ENCODE measurements at regions not wholly inside any gene's neighbourhood (a gene's known extent, or its start where the extent isn't known, plus 50 kb on each side); places are given as distances from the start of the nearest gene placed in this dataset.

- TF ChIP-seq CTCF (conservative IDR thresholded peaks at IDR 0.05 in 1 of 2, IDR thresholded peaks at IDR 0.05 in 1 of 2; ENCODE audit: low read depth in 1 of 2, low read length in 2 of 2), result no peak
- TF ChIP-seq EZH2 (IDR thresholded peaks at IDR 0.05; ENCODE audit: low read length, missing control alignments), result no peak
Measured at GRCh38 chrX:125786316-125786715, 379.8 kb downstream of the DCAF12L2 start.

GRCh38 chrX:125791787-125792186 lies 374.3 kb downstream of the DCAF12L2 start:
- H4K20me1 ChIP-seq (ENCODE audit: control insufficient read depth, extremely low read depth, insufficient read depth, low read length), result no peaks in the 10 kb centered on the region
- H3K4me2 ChIP-seq (ENCODE audit: extremely low read depth, insufficient read depth, low read length), result no peak overlapping the region
- H3K27ac ChIP-seq (ENCODE audit: insufficient read depth, low read length), result no peak overlapping the region
- H3K9me3 ChIP-seq (ENCODE audit: control insufficient read depth, insufficient read depth, low read depth, low read length), result no peaks in the 10 kb centered on the region
- DNase-seq (ENCODE audit: low read depth in 2 of 2), result no peak
- H3K36me3 ChIP-seq (ENCODE audit: control insufficient read depth, insufficient read depth, low read length), result no peaks in the 10 kb centered on the region
- H3K9ac ChIP-seq (ENCODE audit: insufficient read depth, low read length), result no peak overlapping the region
- no peak overlapping the region for H2AFZ ChIP-seq (ENCODE audit: low read length)
- no peaks in the 10 kb centered on the region for H3K4me1 ChIP-seq (ENCODE audit: control insufficient read depth, extremely low read depth, insufficient read depth, low read length)
- H3K27me3 ChIP-seq (ENCODE audit: control insufficient read depth, insufficient read depth, low read length), result no peaks in the 10 kb centered on the region
- no peaks in the 10 kb centered on the region for H3K79me2 ChIP-seq (ENCODE audit: control insufficient read depth, insufficient read depth, low read length)
- no peak overlapping the region for H3K4me3 ChIP-seq (replicated peaks in 1 of 4; ENCODE audit: control extremely low read depth in 1 of 4, insufficient read depth in 1 of 4, low read depth in 3 of 4, low read length in 4 of 4)
- TF ChIP-seq CTCF (conservative IDR thresholded peaks at IDR 0.05 in 1 of 2, IDR thresholded peaks at IDR 0.05 in 1 of 2; ENCODE audit: low read depth in 1 of 2, low read length in 2 of 2) (no peak), EZH2 (IDR thresholded peaks at IDR 0.05; ENCODE audit: low read length, missing control alignments) (no peak)

More at GRCh38 chrX:125786316-125786715, 379.8 kb downstream of the DCAF12L2 start:
- H3K4me2 ChIP-seq (ENCODE audit: extremely low read depth, insufficient read depth, low read length), result no peak overlapping the region
- H3K9me3 ChIP-seq (ENCODE audit: control insufficient read depth, insufficient read depth, low read depth, low read length), result no peaks in the 10 kb centered on the region
- H3K79me2 ChIP-seq (ENCODE audit: control insufficient read depth, insufficient read depth, low read length), result no peaks in the 10 kb centered on the region
- H3K27ac ChIP-seq (ENCODE audit: insufficient read depth, low read length), result no peak overlapping the region
- H3K4me1 ChIP-seq (ENCODE audit: control insufficient read depth, extremely low read depth, insufficient read depth, low read length), result no peaks in the 10 kb centered on the region
- no peak overlapping the region for H3K9ac ChIP-seq (ENCODE audit: insufficient read depth, low read length)
- DNase-seq (ENCODE audit: low read depth in 2 of 2), result peak in 1 of 2 donors; percentile 3
- H3K27me3 ChIP-seq (ENCODE audit: control insufficient read depth, insufficient read depth, low read length), result no peaks in the 10 kb centered on the region
- H2AFZ ChIP-seq (ENCODE audit: low read length), result no peak overlapping the region
- H4K20me1 ChIP-seq (ENCODE audit: control insufficient read depth, extremely low read depth, insufficient read depth, low read length), result no peaks in the 10 kb centered on the region
- H3K36me3 ChIP-seq (ENCODE audit: control insufficient read depth, insufficient read depth, low read length), result no peaks in the 10 kb centered on the region
- H3K4me3 ChIP-seq (replicated peaks in 1 of 4; ENCODE audit: control extremely low read depth in 1 of 4, insufficient read depth in 1 of 4, low read depth in 3 of 4, low read length in 4 of 4), result no peak overlapping the region

- H3K27me3 ChIP-seq (ENCODE audit: control insufficient read depth, insufficient read depth, low read length), result no peaks in the 10 kb centered on the region
- H2AFZ ChIP-seq (ENCODE audit: low read length), result no peak overlapping the region
- no peaks in the 10 kb centered on the region for H3K4me1 ChIP-seq (ENCODE audit: control insufficient read depth, extremely low read depth, insufficient read depth, low read length)
- H3K9ac ChIP-seq (ENCODE audit: insufficient read depth, low read length), result no peak overlapping the region
- DNase-seq (ENCODE audit: low read depth in 2 of 2), result peak in 1 of 2 donors; percentile 12
- no peak overlapping the region for H3K4me3 ChIP-seq (replicated peaks in 1 of 4; ENCODE audit: control extremely low read depth in 1 of 4, insufficient read depth in 1 of 4, low read depth in 3 of 4, low read length in 4 of 4)
- TF ChIP-seq CTCF (conservative IDR thresholded peaks at IDR 0.05 in 1 of 2, IDR thresholded peaks at IDR 0.05 in 1 of 2; ENCODE audit: low read depth in 1 of 2, low read length in 2 of 2) (no peak), EZH2 (IDR thresholded peaks at IDR 0.05; ENCODE audit: low read length, missing control alignments) (no peak)
- no peaks in the 10 kb centered on the region for H3K79me2 ChIP-seq (ENCODE audit: control insufficient read depth, insufficient read depth, low read length)
- H3K9me3 ChIP-seq (ENCODE audit: control insufficient read depth, insufficient read depth, low read depth, low read length), result no peaks in the 10 kb centered on the region
- no peaks in the 10 kb centered on the region for H3K36me3 ChIP-seq (ENCODE audit: control insufficient read depth, insufficient read depth, low read length)
- no peak overlapping the region for H3K27ac ChIP-seq (ENCODE audit: insufficient read depth, low read length)
- no peak overlapping the region for H3K4me2 ChIP-seq (ENCODE audit: extremely low read depth, insufficient read depth, low read length)
- H4K20me1 ChIP-seq (ENCODE audit: control insufficient read depth, extremely low read depth, insufficient read depth, low read length), result no peaks in the 10 kb centered on the region
Measured at GRCh38 chrX:125810856-125811255, 355.2 kb downstream of the DCAF12L2 start.

Measured in fibroblast of lung (primary cell).